ENCODE measurements at regions not wholly inside any gene's neighbourhood (a gene's known extent, or its start where the extent isn't known, plus 50 kb on each side); places are given as distances from the start of the nearest gene placed in this dataset.

DNA sequence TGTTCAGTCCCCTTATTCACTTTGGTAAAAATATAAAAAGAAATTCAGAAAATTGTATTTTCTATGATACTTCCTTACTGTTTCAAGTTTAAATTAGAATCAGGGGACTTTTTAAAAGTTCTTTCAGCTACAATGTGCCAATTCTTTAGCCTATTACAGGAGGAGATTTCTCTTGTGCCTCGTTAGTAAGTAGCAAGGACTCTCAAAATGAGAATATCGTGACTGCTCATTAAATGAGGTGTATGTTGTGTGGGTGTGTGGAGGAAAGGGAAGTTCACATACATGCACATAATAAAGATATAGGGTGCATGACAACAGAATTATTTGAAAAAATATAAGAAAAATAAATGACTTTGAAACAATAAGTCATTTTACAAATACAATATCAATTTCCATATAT, 190.5 kb downstream of the DTHD1 start:
- TF ChIP-seq EZH2phosphoT487 (IDR thresholded peaks at IDR 0.05; ENCODE audit: low read depth) = no peak
- TF ChIP-seq CTCF (IDR thresholded peaks at IDR 0.05; ENCODE audit: low read depth, low read length) = no peak
- H3K4me1 ChIP-seq (ENCODE audit: low read length) = no peaks in the 10 kb centered on the region

GRCh38 chr4:36476135-36476534, 194.7 kb downstream of the DTHD1 start:
- Histone ChIP-seq H3K4me2 (ENCODE audit: low read length) (no peak overlapping the region), H3K9me3 (ENCODE audit: insufficient read depth, low read length) (no peaks in the 10 kb centered on the region), H3K27me3 (ENCODE audit: low read depth, low read length) (no peaks in the 10 kb centered on the region), H3K27ac (ENCODE audit: low read length) (no peak overlapping the region), H3K36me3 (replicated peaks; ENCODE audit: low read depth, low read length) (no peaks in the 10 kb centered on the region), H3K4me3 (ENCODE audit: low read length) (no peak overlapping the region), H3K79me2 (ENCODE audit: low read length) (no peaks in the 10 kb centered on the region), H4K20me1 (ENCODE audit: insufficient read depth, low read length) (no peaks in the 10 kb centered on the region), H3K9ac (ENCODE audit: low read length) (no peak overlapping the region), H2AFZ (ENCODE audit: low read depth, low read length) (no peak overlapping the region), H3K4me1 (ENCODE audit: low read length) (no peaks in the 10 kb centered on the region)
- TF ChIP-seq CTCF (IDR thresholded peaks at IDR 0.05; ENCODE audit: low read depth, low read length) = no peak
- TF ChIP-seq EZH2phosphoT487 (IDR thresholded peaks at IDR 0.05; ENCODE audit: low read depth) = no peak

More for the DNA sequence above, 190.5 kb downstream of the DTHD1 start:
- Histone ChIP-seq H3K4me2 (ENCODE audit: low read length) (no peak overlapping the region), H3K79me2 (ENCODE audit: low read length) (no peaks in the 10 kb centered on the region), H2AFZ (ENCODE audit: low read depth, low read length) (no peak overlapping the region), H3K4me3 (ENCODE audit: low read length) (no peak overlapping the region), H4K20me1 (ENCODE audit: insufficient read depth, low read length) (no peaks in the 10 kb centered on the region), H3K27me3 (ENCODE audit: low read depth, low read length) (no peaks in the 10 kb centered on the region), H3K27ac (ENCODE audit: low read length) (no peak overlapping the region), H3K9ac (ENCODE audit: low read length) (no peak overlapping the region), H3K9me3 (ENCODE audit: insufficient read depth, low read length) (no peaks in the 10 kb centered on the region), H3K36me3 (replicated peaks; ENCODE audit: low read depth, low read length) (no peaks in the 10 kb centered on the region)

DNA sequence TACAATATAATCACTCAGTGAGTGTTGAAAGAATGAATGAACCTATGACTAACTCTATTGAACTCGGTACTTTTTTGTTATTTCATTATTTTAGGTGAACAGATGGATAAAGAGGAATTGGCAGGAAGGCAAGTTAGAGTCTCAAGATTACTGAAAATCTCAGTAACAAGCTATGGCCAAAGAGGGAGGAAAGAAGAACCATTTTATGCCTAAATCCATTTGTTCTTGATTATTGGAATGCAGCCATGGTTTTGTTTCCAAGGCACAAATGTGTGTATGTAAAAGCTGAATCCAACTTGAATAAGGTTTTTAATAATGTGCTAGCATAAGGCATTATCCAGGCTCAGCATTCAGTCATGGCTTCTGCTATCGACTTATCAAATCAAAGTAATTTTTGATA, 196.4 kb downstream of the DTHD1 start:
- no peaks in the 10 kb centered on the region for H3K9me3 ChIP-seq (ENCODE audit: insufficient read depth, low read length)
- H4K20me1 ChIP-seq (ENCODE audit: insufficient read depth, low read length) = no peaks in the 10 kb centered on the region

DNA sequence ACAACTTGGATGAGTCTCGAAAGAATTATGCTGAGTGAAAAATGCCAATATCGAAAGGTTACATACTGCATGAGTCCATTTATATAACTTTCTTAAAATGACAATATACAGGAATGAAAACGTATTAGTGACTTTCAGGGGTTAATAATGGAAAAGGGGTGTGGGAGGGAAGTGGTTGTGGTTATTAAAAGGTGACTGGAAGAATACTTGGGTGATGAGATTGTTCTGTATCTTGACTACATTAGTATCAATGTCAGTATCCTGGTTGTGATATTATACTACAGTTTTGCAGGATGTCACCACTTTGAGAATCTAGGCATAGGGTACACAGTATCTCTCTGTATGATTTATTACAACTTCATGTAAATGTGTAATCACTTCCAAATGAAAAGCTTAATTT, 204.5 kb downstream of the DTHD1 start:
- no peak overlapping the region for H3K4me2 ChIP-seq (ENCODE audit: low read length)
- no peaks in the 10 kb centered on the region for H3K27me3 ChIP-seq (ENCODE audit: low read depth, low read length)
- no peaks in the 10 kb centered on the region for H3K9me3 ChIP-seq (ENCODE audit: insufficient read depth, low read length)
- H2AFZ ChIP-seq (ENCODE audit: low read depth, low read length) = no peak overlapping the region
- H3K4me3 ChIP-seq (ENCODE audit: low read length) = no peak overlapping the region
- TF ChIP-seq CTCF (IDR thresholded peaks at IDR 0.05; ENCODE audit: low read depth, low read length) (no peak), EZH2phosphoT487 (IDR thresholded peaks at IDR 0.05; ENCODE audit: low read depth) (no peak)
- H3K36me3 ChIP-seq (replicated peaks; ENCODE audit: low read depth, low read length) = no peaks in the 10 kb centered on the region
- no peak overlapping the region for H3K9ac ChIP-seq (ENCODE audit: low read length)
- no peak overlapping the region for H3K27ac ChIP-seq (ENCODE audit: low read length)
- no peaks in the 10 kb centered on the region for H3K4me1 ChIP-seq (ENCODE audit: low read length)
- no peaks in the 10 kb centered on the region for H4K20me1 ChIP-seq (ENCODE audit: insufficient read depth, low read length)
- H3K79me2 ChIP-seq (ENCODE audit: low read length) = no peaks in the 10 kb centered on the region

More for the DNA sequence above, 196.4 kb downstream of the DTHD1 start:
- Histone ChIP-seq H3K4me3 (ENCODE audit: low read length) (no peak overlapping the region), H3K4me2 (ENCODE audit: low read length) (no peak overlapping the region), H3K36me3 (replicated peaks; ENCODE audit: low read depth, low read length) (no peaks in the 10 kb centered on the region), H2AFZ (ENCODE audit: low read depth, low read length) (no peak overlapping the region), H3K4me1 (ENCODE audit: low read length) (no peaks in the 10 kb centered on the region), H3K27me3 (ENCODE audit: low read depth, low read length) (no peaks in the 10 kb centered on the region), H3K9ac (ENCODE audit: low read length) (no peak overlapping the region), H3K79me2 (ENCODE audit: low read length) (no peaks in the 10 kb centered on the region), H3K27ac (ENCODE audit: low read length) (no peak overlapping the region)
- TF ChIP-seq CTCF (IDR thresholded peaks at IDR 0.05; ENCODE audit: low read depth, low read length) = no peak
